GM18861 (cell line): ENCODE measurements at regions not wholly inside any gene's neighbourhood (a gene's known extent, or its start where the extent isn't known, plus 50 kb on each side); places are given as distances from the start of the nearest gene placed in this dataset.
A peak's percentile ranks its signal among the peaks of the same experiment; 100 is the strongest.
"Not testable (repeated sequence)": the region's sequence is repeated elsewhere in the genome, so short reads cannot be mapped to it uniquely, and the experiment has no call there.

Experiments
- ATAC-seq: cut with Tn5 transposase; IDR thresholded peaks from one replicate; pipeline ENCODE4 v1.9.1; 2021; ENCODE audit not compliant: unreplicated experiment

DNA sequence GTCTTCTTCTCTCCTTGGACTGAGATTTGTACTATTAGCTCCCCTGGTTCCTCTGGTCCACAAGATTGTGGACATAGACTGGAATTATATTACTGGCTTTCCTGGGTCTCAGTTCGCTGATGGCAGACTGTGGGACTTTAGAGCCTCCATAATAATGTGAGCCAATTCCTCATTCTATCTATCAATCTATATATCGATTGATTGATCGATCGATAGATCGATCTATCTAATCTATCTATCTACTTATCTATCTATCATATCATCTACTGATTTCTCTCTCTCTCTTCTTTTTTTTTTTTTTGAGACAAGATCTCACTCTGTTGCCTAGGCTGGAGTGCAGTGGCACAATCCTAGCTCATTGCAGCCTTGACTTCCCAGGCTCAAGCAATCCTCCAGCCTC, 51.5 kb upstream of the DDR1 start:
- ATAC-seq: no peak

DNA sequence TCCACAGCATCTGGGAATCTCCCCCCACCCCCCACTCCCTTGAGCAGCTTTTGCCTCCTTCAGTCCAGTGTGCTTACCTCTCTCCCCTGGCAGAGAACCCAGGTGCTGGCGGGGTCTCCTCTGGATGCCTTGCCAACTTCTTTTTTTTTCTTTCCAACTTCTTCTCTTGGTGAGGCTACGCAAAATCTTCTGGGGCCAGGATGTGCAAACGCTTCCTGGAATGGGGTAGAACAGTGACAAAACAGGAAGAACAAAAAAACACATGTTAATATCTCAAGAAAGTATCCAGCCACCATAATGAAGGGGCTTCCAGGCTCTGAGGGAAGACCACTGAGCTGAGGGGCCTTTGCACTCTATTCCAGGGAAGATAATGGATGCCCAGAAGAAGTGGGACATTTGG, 53.9 kb upstream of the DDR1 start:
- ATAC-seq: no peak

DNA sequence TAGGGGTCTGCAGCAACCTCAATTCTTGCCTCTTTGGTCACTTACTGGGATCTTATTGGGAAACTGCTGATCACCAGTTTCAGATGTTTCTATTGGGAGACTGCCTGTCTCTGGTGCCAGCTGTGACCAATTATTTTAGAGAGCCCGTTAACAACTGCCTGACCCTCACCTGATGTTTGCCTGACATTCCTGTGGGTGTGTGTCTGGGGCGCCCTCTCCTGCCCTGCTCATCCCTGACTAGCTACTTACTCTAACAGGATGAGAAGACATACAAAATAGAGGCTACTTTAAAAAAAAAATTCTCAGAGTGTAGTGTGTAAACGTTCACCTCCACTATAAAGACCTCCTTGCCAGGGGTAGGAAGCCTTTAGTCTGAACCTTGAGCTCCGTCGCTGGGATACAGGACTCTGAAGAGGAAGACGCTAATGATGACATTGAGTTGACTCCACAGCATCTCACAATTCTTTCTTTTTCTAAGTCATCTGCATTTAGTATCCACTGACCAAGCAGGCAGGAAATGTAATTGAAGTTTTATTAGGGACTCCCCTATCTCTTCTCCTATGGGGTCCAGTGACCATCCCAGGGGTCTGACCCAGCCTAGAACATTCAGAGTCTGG, 54.6 kb upstream of the DDR1 start:
- ATAC-seq: no peak

DNA sequence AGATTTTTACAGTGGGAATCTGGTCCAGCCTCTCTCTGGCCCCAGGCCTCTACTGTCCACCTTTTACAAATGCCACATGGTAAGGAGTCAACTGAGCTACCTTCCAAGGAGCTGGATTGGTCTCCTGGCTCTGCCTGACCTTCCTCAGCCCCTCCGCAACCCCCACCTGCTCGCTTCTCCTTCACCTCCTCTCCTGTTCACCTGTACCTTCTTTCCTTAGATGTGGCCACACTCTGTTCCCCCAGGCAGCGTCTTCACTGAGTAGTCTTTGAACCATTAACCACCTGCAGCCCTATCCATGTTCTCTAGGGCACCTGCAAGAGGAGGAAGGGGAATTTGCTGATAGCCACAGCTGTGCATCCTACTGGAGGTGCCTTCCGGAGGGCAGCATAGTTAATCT, 55.3 kb upstream of the DDR1 start:
- no peak for ATAC-seq

DNA sequence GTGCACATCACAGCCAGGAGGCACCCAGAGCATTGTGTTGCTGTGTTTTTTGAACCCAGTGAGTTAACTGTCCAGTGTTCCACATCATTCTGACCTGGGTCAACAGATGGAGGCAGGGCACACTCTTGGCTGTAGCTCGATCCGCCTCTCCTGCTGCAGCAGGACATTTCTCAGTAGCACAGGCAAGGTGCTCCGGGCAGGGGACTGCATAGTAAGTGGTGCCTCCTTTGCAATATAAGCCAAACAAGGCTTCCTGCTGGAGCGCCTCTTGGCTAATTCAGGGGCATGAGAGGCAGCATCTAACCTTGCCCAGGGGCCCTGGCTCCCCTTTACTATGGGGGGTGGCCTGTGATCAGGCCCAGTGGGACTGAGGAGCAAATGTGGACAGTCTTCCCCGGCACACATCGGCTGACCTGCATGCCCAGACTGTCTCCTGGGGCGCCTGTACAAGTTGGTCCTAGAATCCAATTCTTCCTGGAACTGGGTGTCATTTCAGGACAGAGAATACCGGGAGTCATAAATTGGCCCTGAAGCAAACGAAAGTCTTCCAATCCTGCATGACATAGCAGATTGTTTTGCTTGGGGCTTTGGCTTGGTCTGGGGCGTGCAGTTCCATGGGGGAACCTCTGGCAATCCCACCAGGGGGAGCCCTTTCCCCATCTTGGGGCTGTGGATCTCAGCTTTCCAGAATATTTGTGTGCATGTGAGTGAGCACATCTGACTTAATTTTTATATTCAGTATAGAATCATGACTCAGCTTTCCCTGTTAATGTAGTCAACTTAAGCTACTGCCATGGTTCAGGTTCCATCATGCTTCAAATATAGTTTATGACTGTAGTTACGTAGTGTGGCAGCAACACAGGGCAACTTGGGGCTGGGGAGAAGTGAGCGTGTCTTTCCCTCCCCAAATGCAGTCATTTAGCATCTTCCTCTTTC, 56.0 kb upstream of the DDR1 start:
- ATAC-seq: no peak

DNA sequence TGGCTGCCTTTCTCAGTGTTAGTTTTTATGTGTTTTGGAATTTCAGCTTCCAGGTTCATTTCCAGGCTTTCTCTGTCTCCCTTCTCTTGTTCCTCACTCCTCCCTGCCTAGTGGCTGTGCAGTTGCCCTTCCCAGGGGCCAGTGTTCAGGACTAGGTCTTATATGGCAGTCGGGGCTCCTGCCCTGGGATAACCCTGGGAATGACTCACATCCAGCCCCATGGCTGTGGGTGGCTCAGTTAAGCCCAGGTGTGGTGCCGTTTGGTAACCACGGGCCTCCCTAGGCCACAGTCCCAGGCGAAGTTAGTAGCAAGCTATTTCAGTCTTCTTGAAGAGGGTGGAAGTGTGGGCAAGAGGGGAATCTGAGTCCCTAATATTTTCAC, 57.4 kb upstream of the DDR1 start:
- ATAC-seq: no peak

DNA sequence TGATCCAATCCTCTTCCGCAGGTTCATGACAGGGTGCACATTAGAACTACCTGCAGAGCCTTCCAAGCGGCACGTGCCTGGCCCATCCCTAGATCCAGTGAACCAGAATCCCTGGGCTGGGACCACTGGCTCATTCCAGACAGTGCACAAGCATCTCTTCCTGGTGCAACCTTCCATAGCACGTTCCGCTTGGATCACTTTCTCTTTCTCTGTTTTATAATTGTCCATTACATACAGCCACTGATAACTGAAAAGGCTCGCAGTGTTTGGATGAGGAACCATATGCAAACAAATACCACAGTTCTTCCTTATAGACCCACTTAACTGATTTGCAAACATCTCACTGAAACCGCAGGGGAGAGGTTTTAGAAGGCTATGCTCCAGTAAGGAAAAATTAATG, 59.6 kb upstream of the DDR1 start:
- ATAC-seq: no peak

DNA sequence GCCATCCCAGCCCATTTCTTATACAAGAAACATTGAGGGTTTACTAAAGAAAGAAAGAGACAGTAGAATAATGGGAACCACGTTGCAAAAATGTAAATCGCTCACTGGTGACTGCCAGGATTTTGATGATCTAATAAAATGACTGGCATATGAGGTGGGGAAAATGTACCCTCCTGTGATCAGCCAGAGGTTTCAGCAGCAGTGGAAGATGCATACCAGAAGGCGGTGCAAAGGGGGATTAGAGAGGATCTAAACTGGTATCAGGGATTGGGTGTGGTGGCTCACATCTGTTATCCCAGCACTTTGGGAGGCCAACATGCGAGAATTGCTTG, 60.8 kb upstream of the DDR1 start:
- ATAC-seq: no peak

DNA sequence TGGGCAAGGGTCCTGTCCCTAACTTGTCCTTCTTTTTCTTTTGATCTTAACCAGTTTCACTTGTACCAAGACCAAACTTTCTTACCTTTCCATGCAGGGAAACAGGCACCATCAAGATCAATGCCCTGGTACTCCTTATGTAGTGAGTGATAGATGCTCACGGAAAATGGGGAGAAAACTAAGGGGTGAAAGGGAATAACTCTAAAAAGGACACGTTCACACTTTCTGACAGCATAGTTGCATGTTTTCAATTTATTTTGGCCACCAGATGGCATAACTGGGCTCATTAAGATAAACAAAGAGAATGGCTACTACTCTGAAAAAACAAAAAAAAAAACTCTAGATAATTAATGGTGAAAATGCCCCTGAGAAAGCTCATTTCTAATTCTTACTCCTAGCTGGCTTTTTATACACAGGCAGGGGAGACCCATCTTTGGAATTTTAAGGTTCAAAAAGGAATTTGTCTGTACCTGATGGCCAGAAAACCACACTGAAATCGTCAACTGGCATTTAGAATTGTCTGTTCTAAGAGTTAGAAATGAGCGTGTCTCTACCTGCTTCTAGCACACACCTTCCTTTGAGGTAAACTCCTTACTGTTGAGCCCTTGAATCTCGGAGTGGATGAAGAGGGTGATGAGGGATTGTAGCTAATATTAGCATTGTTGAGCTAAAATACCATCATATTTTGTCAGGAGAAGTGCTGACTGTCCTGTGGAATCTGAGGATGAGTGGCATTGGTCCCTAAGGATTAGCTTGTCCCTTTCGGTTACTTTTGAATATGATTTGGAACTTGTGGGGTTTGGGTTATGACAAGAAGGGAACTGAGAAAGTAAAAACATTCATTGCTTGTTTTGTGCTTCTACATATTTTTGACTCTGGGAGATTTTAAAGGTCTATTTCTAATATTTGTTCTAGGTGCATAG, 62.2 kb upstream of the DDR1 start:
- no peak for ATAC-seq

DNA sequence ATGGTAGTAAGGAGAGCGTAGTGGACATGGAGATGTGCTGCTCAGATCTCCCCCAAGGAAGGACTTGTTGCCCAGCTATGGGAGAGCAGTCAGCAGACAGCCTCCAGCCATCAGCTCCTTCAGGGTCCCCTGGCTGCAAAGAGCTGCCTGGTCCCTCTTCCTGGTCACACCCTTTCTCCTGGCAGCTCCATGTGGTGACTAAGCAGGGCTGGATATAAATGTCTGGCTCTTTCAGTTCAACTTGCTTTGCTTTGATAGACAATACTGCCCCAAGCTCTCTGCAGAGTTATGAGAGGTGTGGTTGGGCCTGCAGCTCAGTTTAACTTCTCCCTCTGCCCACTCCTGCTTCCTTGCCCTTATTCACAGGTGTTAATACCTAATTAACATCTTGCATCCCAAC, 64.1 kb upstream of the DDR1 start:
- no peak for ATAC-seq

DNA sequence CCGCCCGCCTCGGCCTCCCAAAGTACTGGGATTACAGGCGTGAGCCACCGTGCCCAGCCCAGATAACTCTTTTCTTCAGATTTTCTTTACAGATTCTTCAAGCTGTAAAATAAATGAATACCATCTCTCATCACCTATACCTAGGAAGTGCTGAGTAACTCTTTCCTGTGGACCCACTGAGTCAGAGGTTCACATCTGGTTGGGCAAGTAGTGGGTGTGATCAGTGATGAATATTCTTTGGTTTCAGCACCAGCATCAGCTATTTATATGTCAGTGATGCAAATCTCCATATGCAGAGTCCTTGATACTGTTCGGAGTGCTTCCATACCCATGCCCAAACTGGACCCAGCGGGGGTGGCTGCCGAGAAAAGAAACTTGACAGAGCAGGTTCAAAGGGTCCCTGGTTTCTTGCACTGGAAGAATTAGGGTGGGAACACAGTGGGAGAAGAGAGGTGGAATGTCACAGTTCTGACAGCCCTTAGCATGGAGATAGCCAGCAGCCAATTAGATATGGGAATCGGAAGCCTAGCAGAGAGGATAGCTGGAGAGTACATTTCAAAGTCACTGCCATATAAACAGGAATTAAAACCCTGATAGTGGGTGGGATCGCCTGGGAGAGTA, 64.9 kb upstream of the DDR1 start:
- no peak for ATAC-seq

DNA sequence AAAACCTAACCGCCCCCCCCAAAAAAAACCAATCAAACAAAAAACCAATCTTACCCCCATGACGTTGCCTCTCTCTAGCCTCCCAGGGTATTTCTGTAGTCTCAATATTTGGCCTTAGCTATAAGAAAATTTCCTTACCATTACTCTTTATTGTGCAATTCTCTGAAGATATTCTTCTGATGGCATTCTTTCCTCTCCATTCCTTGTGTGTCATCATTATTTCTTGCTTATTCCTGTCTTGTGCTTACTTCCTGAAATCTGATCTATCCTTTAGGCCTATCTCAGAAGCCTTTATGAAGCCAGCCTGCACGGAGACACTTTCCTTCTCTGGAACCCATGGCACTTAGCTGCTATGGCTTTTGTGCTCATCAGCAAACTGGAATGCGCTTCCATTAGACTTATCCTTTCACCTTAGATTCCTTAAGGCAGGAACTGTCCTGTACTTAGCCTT, 65.9 kb upstream of the DDR1 start:
- ATAC-seq: no peak

DNA sequence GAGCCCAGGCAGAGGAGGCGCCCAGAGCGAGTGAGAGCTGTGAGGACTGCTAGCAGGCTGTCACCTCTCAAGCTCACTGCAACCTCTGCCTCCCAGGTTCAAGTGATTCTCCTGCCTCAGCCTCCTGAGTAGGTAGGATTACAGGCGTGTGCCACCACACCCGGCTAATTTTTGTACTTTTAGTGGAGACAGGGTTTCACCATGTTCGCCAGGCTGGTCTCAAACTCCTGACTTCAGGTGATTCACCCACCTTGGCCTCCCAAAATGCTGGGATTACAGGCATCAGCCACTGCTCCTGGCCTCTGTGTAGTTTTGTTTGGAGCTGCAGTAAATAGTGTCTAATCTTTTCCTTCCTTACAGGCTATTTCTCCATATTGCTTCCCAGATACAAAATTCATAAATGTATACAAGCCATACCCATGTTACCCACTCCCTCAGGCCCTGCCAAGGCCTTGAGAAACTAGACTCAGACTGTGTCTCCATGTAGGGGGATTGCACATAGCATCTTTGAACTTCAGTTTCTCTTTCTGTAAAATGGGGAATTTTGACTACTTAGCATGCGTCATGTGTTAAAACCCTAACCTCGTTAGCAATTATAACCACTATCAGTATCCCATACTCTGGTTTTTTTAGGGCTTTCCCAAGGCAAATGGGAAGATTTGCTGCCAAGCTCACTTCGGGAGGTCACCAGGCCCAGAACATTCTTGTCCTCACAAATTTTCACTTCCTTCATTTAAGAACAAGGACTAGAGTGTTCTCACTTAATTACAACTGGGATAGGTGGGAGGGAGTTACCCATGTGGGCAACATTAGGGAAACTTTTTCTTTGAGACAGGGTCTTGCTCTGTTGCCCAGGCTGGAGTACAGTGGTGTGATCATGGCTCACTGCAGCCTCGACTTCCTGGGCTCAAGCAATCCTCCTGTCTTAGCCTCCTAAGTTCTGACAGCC, 67.3 kb upstream of the DDR1 start:
- no peak for ATAC-seq

DNA sequence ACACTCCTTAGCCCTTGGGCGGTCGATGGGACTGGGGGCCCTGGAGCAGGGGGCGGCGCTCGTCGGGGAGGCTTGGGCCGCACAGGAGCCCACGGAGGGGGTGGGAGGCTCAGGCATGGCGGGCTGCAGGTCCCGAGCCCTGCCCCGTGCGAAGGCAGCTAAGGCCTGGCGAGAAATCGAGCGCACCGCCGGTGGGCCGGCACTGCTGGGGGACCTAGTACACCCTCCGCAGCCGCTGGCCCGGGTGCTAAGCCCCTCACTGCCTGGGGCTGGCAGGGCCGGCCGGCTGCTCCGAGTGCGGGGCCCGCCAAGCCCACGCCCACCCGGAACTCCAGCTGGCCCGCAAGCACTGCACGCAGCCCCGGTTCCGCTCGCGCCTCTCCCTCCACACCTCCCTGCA, 68.0 kb upstream of the DDR1 start:
- not testable (repeated sequence) for ATAC-seq

DNA sequence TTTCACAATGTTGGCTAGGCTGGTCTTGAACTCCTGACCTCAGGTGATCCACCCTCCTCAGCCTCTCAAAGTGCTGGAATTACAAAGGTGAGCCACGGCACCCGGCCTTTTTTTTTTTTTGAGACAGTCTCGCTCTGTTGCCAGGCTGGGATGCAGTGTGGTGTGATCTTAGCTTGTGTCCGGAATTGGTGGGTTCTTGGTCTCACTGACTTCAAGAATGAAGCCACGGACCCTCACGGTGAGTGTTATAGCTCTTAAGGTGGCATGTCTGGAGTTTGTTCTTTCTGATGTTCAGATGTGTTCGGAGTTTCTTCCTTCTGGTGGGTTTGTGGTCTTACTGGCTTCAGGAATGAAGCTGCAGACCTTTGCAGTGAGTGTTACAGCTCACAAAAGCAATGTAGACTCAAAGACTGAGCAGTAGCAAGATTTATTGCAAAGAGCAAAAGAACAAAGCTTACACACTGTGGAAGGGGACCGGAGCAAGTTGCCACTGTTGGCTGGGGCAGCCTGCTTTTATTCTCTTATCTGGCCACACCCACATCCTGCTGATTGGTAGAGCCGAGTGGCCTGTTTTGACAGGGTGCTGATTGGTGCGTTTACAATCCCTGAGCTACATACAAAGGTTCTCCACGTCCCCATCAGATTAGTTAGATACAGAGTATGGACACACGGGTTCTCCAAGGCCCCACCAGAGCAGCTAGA, 69.1 kb upstream of the DDR1 start:
- ATAC-seq: not testable (repeated sequence)

DNA sequence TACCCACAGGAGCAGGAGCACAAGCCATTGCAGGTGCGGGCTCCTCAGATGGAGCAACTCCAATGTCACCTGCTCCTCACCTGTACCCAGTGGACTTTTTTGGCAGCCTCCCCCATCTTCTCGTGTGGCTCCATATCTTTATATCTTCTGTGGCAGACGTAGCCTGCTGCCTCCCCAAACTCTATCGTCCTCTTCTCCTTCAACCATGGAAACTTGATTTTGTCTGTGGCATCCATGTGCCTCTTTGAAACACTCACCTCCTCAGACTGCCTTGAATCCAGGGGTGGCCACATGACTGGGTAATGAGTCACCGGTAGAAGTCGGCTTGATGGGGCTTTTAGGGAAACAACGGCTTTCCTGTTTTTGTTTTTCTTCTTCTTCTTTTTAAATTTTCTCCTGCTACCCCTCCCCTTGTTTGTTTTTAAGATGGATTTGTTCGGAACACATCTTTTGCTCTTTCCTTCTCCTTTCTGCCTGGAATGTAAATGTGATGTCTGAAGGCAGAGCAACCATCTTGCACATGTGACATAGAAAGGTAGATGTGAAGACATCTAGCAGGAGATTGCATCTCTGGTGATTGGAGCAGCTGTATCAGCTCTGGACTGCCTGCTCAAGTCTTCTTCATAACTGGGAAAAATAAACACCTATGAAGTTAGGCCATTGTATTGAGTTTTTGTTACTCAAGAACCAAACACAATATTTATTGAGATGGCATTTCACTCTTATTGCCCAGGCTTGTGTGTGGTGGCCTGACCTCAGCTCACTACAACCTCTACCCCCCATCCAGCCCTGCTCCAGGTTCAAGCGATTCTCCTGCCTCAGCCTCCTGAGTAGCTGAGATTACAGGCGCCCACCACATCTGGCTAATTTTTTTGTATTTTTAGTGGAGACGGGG, 69.9 kb upstream of the DDR1 start:
- no peak for ATAC-seq

DNA sequence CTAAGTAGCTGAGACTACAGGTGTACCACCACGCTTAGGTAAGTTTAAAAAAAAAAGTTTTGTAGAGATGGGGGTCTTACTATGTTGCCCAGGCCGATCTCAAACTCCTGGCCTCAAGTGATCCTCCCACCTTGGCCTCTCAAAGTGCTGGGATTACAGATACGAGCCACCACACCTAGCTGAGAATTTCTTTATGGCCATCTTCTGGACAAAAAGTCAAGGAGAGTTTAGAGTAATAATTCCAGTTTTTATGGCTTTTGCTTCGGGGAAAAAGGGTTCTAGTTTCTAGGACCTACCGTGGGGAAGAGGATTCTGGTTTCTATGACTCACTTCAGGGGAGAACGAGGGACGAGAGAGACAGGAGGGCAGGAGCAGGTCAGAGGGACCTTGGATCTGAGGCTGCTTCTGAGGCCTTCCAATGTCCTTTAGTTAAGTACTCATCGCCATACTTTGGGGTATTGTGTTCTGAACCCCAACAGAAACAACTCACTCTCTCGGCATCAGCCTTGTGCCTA, 69.3 kb upstream of the IER3 start:
- no peak for ATAC-seq

DNA sequence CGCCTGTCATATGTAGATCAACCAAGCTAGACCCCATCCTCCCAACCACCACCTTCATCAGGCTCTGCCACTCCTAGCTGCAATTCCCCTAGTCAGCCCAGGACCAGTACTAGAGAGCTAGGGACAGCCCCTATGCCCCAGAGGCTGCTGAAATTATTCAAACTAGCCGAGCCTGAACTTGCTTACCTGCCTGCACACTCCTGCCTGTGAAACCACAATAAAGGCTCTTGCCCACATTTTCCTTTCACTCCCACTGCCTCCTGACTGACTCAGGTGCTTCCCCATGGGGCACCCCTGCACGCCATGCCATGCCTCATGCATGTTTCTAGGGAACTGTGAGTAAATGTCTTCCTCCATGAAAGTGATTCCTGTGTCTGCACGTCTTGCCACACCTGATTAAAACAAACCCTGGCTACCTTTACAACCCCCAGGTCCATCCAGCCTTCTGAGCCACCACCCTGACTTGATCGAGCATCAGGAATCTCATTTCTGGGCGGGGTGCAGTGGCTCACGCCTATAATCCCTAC, 66.5 kb upstream of the IER3 start:
- ATAC-seq: peak; percentile 79
